ENCODE measurements at regions not wholly inside any gene's neighbourhood (a gene's known extent, or its start where the extent isn't known, plus 50 kb on each side); places are given as distances from the start of the nearest gene placed in this dataset.

GRCh38 chr20:40464731-40465208 is 224.3 kb downstream of the MAFB start:
- Histone ChIP-seq H3K4me1 (ENCODE audit: control insufficient read depth in 2 of 2, insufficient read depth in 1 of 2, low read depth in 1 of 2, low read length in 2 of 2) (peaks cover 0 to 2% of the 10 kb centered on the region in 2 donors), H3K4me2 (ENCODE audit: insufficient read depth, low read length, poor library complexity, severe bottlenecking) (no peak overlapping the region), H3K79me1 (ENCODE audit: low read depth, low read length) (no peaks in the 10 kb centered on the region), H4K8ac (ENCODE audit: low read depth, low read length) (no peak overlapping the region), H3K23ac (ENCODE audit: low read depth, low read length, poor library complexity) (no peak overlapping the region), H2BK15ac (ENCODE audit: low read length) (no peak overlapping the region), H3K18ac (ENCODE audit: low read length) (no peak overlapping the region), H3K27ac (replicated peaks; ENCODE audit: low read length) (no peak overlapping the region), H3K27me3 (ENCODE audit: control insufficient read depth in 3 of 3, insufficient read depth in 3 of 3, low read depth in 1 of 3, low read length in 3 of 3) (no peaks in the 10 kb centered on the region), H3K4me3 (ENCODE audit: low read length in 2 of 2) (no peak overlapping the region), H2AK5ac (ENCODE audit: low read depth, low read length) (no peak overlapping the region), H3K36me3 (replicated peaks in 1 of 2; ENCODE audit: control insufficient read depth in 2 of 2, insufficient read depth in 2 of 2, low read length in 2 of 2) (no peaks in the 10 kb centered on the region), H2BK12ac (ENCODE audit: low read length) (no peak overlapping the region), H4K91ac (ENCODE audit: low read depth, low read length, poor library complexity) (no peak overlapping the region), H2AFZ (ENCODE audit: low read length) (no peak overlapping the region), H3K4ac (ENCODE audit: low read length) (no peak overlapping the region), H2BK5ac (ENCODE audit: low read length) (no peak overlapping the region), H2BK120ac (ENCODE audit: low read depth, low read length) (no peak overlapping the region), H3K14ac (ENCODE audit: low read length) (no peak overlapping the region), H3K9me3 (replicated peaks in 1 of 2; ENCODE audit: control insufficient read depth in 2 of 2, insufficient read depth in 1 of 2, low read depth in 1 of 2, low read length in 2 of 2) (no peaks in the 10 kb centered on the region), H3K9ac (ENCODE audit: low read depth, low read length, poor library complexity) (no peak overlapping the region)
- no CpG with 5 or more reads among the region's 2 CpGs for WGBS, 2 donors (ENCODE audit: extremely low coverage in 2 of 2, insufficient read length in 2 of 2, insufficient replicate concordance in 1 of 2)
- DNase-seq (ENCODE audit: low spot score): no peak

GRCh38 chr20:40463171-40463570 is 225.9 kb downstream of the MAFB start:
- no peak overlapping the region for H3K4ac ChIP-seq (ENCODE audit: low read length)
- H3K18ac ChIP-seq (ENCODE audit: low read length): peak overlapping the region; percentile 11
- H3K14ac ChIP-seq (ENCODE audit: low read length): no peak overlapping the region
- no peaks in the 10 kb centered on the region for H3K36me3 ChIP-seq (replicated peaks in 1 of 2; ENCODE audit: control insufficient read depth in 2 of 2, insufficient read depth in 2 of 2, low read length in 2 of 2)
- H3K4me2 ChIP-seq (ENCODE audit: insufficient read depth, low read length, poor library complexity, severe bottlenecking): no peak overlapping the region
- H4K8ac ChIP-seq (ENCODE audit: low read depth, low read length): no peak overlapping the region
- H2BK120ac ChIP-seq (ENCODE audit: low read depth, low read length): no peak overlapping the region
- H2AK5ac ChIP-seq (ENCODE audit: low read depth, low read length): no peak overlapping the region
- H4K91ac ChIP-seq (ENCODE audit: low read depth, low read length, poor library complexity): no peak overlapping the region
- no peak overlapping the region for H2BK5ac ChIP-seq (ENCODE audit: low read length)
- H2AFZ ChIP-seq (ENCODE audit: low read length): no peak overlapping the region
- H3K9me3 ChIP-seq (replicated peaks in 1 of 2; ENCODE audit: control insufficient read depth in 2 of 2, insufficient read depth in 1 of 2, low read depth in 1 of 2, low read length in 2 of 2): no peaks in the 10 kb centered on the region
- peaks cover 0 to 2% of the 10 kb centered on the region in 2 donors for H3K4me1 ChIP-seq (ENCODE audit: control insufficient read depth in 2 of 2, insufficient read depth in 1 of 2, low read depth in 1 of 2, low read length in 2 of 2)
- no peak overlapping the region for H3K23ac ChIP-seq (ENCODE audit: low read depth, low read length, poor library complexity)
- H3K79me1 ChIP-seq (ENCODE audit: low read depth, low read length): no peaks in the 10 kb centered on the region
- no CpG with 5 or more reads among the region's 6 CpGs for WGBS, 2 donors (ENCODE audit: extremely low coverage in 2 of 2, insufficient read length in 2 of 2, insufficient replicate concordance in 1 of 2)
- H2BK12ac ChIP-seq (ENCODE audit: low read length): no peak overlapping the region
- no peak overlapping the region for H3K27ac ChIP-seq (replicated peaks; ENCODE audit: low read length)
- DNase-seq (ENCODE audit: low spot score): no peak
- no peak overlapping the region for H3K4me3 ChIP-seq (ENCODE audit: low read length in 2 of 2)
- H3K9ac ChIP-seq (ENCODE audit: low read depth, low read length, poor library complexity): no peak overlapping the region
- H3K27me3 ChIP-seq (ENCODE audit: control insufficient read depth in 3 of 3, insufficient read depth in 3 of 3, low read depth in 1 of 3, low read length in 3 of 3): no peaks in the 10 kb centered on the region
- no peak overlapping the region for H2BK15ac ChIP-seq (ENCODE audit: low read length)

- Histone ChIP-seq H3K14ac (ENCODE audit: low read length) (no peak overlapping the region), H3K9me3 (replicated peaks in 1 of 2; ENCODE audit: control insufficient read depth in 2 of 2, insufficient read depth in 1 of 2, low read depth in 1 of 2, low read length in 2 of 2) (no peaks in the 10 kb centered on the region), H3K4me2 (ENCODE audit: insufficient read depth, low read length, poor library complexity, severe bottlenecking) (no peak overlapping the region), H3K27me3 (ENCODE audit: control insufficient read depth in 3 of 3, insufficient read depth in 3 of 3, low read depth in 1 of 3, low read length in 3 of 3) (no peaks in the 10 kb centered on the region), H2AK5ac (ENCODE audit: low read depth, low read length) (no peak overlapping the region), H2BK12ac (ENCODE audit: low read length) (no peak overlapping the region), H3K36me3 (replicated peaks in 1 of 2; ENCODE audit: control insufficient read depth in 2 of 2, insufficient read depth in 2 of 2, low read length in 2 of 2) (no peaks in the 10 kb centered on the region), H2BK120ac (ENCODE audit: low read depth, low read length) (no peak overlapping the region), H3K23ac (ENCODE audit: low read depth, low read length, poor library complexity) (no peak overlapping the region), H3K18ac (ENCODE audit: low read length) (no peak overlapping the region), H3K27ac (replicated peaks; ENCODE audit: low read length) (no peak overlapping the region), H3K4me1 (ENCODE audit: control insufficient read depth in 2 of 2, insufficient read depth in 1 of 2, low read depth in 1 of 2, low read length in 2 of 2) (peaks cover 0 to 6% of the 10 kb centered on the region in 2 donors), H3K4me3 (ENCODE audit: low read length in 2 of 2) (no peak overlapping the region), H3K4ac (ENCODE audit: low read length) (no peak overlapping the region), H3K79me1 (ENCODE audit: low read depth, low read length) (no peaks in the 10 kb centered on the region), H3K9ac (ENCODE audit: low read depth, low read length, poor library complexity) (no peak overlapping the region), H4K91ac (ENCODE audit: low read depth, low read length, poor library complexity) (no peak overlapping the region), H2BK15ac (ENCODE audit: low read length) (no peak overlapping the region), H2AFZ (ENCODE audit: low read length) (no peak overlapping the region), H4K8ac (ENCODE audit: low read depth, low read length) (no peak overlapping the region), H2BK5ac (ENCODE audit: low read length) (no peak overlapping the region)
- no peak for DNase-seq (ENCODE audit: low spot score)
- WGBS, 2 donors (ENCODE audit: extremely low coverage in 2 of 2, insufficient read length in 2 of 2, insufficient replicate concordance in 1 of 2): no CpG with 5 or more reads among the region's 1 CpG
Measured at GRCh38 chr20:40462566-40462965, 226.5 kb downstream of the MAFB start.

- Histone ChIP-seq H2BK12ac (ENCODE audit: low read length) (no peak overlapping the region), H4K8ac (ENCODE audit: low read depth, low read length) (no peak overlapping the region), H3K4me3 (ENCODE audit: low read length in 2 of 2) (no peak overlapping the region), H2BK5ac (ENCODE audit: low read length) (no peak overlapping the region), H3K18ac (ENCODE audit: low read length) (no peak overlapping the region), H3K27me3 (ENCODE audit: control insufficient read depth in 3 of 3, insufficient read depth in 3 of 3, low read depth in 1 of 3, low read length in 3 of 3) (no peaks in the 10 kb centered on the region), H3K9ac (ENCODE audit: low read depth, low read length, poor library complexity) (no peak overlapping the region), H2BK120ac (ENCODE audit: low read depth, low read length) (no peak overlapping the region), H3K4ac (ENCODE audit: low read length) (no peak overlapping the region), H3K23ac (ENCODE audit: low read depth, low read length, poor library complexity) (no peak overlapping the region), H3K4me2 (ENCODE audit: insufficient read depth, low read length, poor library complexity, severe bottlenecking) (no peak overlapping the region), H3K36me3 (replicated peaks in 1 of 2; ENCODE audit: control insufficient read depth in 2 of 2, insufficient read depth in 2 of 2, low read length in 2 of 2) (no peaks in the 10 kb centered on the region), H3K9me3 (replicated peaks in 1 of 2; ENCODE audit: control insufficient read depth in 2 of 2, insufficient read depth in 1 of 2, low read depth in 1 of 2, low read length in 2 of 2) (no peaks in the 10 kb centered on the region), H2AK5ac (ENCODE audit: low read depth, low read length) (no peak overlapping the region), H3K27ac (replicated peaks; ENCODE audit: low read length) (no peak overlapping the region), H3K14ac (ENCODE audit: low read length) (no peak overlapping the region), H3K79me1 (ENCODE audit: low read depth, low read length) (no peaks in the 10 kb centered on the region), H2BK15ac (ENCODE audit: low read length) (no peak overlapping the region), H4K91ac (ENCODE audit: low read depth, low read length, poor library complexity) (no peak overlapping the region), H3K4me1 (ENCODE audit: control insufficient read depth in 2 of 2, insufficient read depth in 1 of 2, low read depth in 1 of 2, low read length in 2 of 2) (peaks cover 0 to 7% of the 10 kb centered on the region in 2 donors), H2AFZ (ENCODE audit: low read length) (no peak overlapping the region)
- no CpG with 5 or more reads among the region's 4 CpGs for WGBS, 2 donors (ENCODE audit: extremely low coverage in 2 of 2, insufficient read length in 2 of 2, insufficient replicate concordance in 1 of 2)
- no peak for DNase-seq (ENCODE audit: low spot score)
Measured at GRCh38 chr20:40459299-40459698, 229.7 kb downstream of the MAFB start.

Data from neuronal stem cell (in vitro differentiated cells).